Pancreas (tissue), 10 donors: ENCODE measurements at regions not wholly inside any gene's neighbourhood (a gene's known extent, or its start where the extent isn't known, plus 50 kb on each side); places are given as distances from the start of the nearest gene placed in this dataset.

Experiments used
- ATAC-seq, 4 donors: fragments of 200-7000 bp; cut with Tn5 transposase; one replicate each; pipeline versions ENCODE4 v1.8.0 to v1.9.1; 2020; ENCODE audit warnings: mild to moderate bottlenecking in 4 of 4, moderate library complexity in 4 of 4
- DNase-seq, 6 donors: peaks; one replicate each; pipeline ENCODE4 v3.0.0-alpha.2; 2020
- FAIRE-seq: peaks from 2 replicates; lab custom pipeline; 2012; peaks lifted over from hg19 to GRCh38; lab: Jason Lieb, UNC
- H3K27ac ChIP-seq, 4 donors: fragments of 200-600 bp; sonication (generic); 1 replicate in 3 of 4; 2 replicates in 1 of 4; pipeline versions ENCODE4 v1.5.0 to v1.8.0; 2020
- H3K27me3 ChIP-seq, 4 donors: fragments of 200-600 bp; one replicate each; pipeline ENCODE4 v1.8.0; 2021
- H3K36me3 ChIP-seq, 3 donors: fragments of 200-600 bp; sonication (generic) in 1 of 3; one replicate each; pipeline versions ENCODE4 v1.5.0 to v1.8.0; 2020 to 2021
- H3K4me1 ChIP-seq, 3 donors: fragments of 200-600 bp; one replicate each; pipeline ENCODE4 v1.8.0; 2021
- H3K4me3 ChIP-seq, 4 donors: fragments of 200-600 bp; sonication (generic) in 2 of 4; one replicate each; pipeline versions ENCODE4 v1.5.0 to v1.8.0; 2020 to 2021
- H3K9me3 ChIP-seq, 4 donors: fragments of 200-600 bp; one replicate each; pipeline ENCODE4 v1.8.0; 2021
- CTCF ChIP-seq, 4 donors: fragments of 200-600 bp; sonication (generic) in 3 of 4; IDR thresholded peaks; one replicate each; pipeline versions ENCODE4 v1.5.0 to v1.8.0; 2021; ENCODE audit warnings: antibody characterized with exemption in 4 of 4
- WGBS, 2 donors: extraction: QIAGEN DNeasy Blood & Tissue Kit; methylation state at CpG; one replicate each; pipeline ENCODE4 v1.1.7; 2013; 5-methylcytosine and 5-hydroxymethylcytosine counted together
- intact Hi-C, 3 donors: fragments of 100-400 bp; cut with DNase I; formaldehyde crosslinking; loops; one replicate each; pipeline versions ENCODE4 v1.11.1 to v1.14.2; 2022
- donor health status: healthy with polysubstance abuse.
- donor health status: DM: no; HTN: no; CAD: no; lungs with moderate emphysema.
- donor health status: DM: no; HTN: no; CAD: no.
- donor health status: control.
- donor health status: control.
- donor health status: Bipolar disorder and iron deficiency.
- donor health status: DM: yes; HTN: yes; CAD: no.
- donor health status: DM: no; HTN: no; CAD: no.
- donor health status: DM: no; HTN: no; CAD: no.
- donor health status: DM: yes; HTN: yes; CAD: no.

DNA sequence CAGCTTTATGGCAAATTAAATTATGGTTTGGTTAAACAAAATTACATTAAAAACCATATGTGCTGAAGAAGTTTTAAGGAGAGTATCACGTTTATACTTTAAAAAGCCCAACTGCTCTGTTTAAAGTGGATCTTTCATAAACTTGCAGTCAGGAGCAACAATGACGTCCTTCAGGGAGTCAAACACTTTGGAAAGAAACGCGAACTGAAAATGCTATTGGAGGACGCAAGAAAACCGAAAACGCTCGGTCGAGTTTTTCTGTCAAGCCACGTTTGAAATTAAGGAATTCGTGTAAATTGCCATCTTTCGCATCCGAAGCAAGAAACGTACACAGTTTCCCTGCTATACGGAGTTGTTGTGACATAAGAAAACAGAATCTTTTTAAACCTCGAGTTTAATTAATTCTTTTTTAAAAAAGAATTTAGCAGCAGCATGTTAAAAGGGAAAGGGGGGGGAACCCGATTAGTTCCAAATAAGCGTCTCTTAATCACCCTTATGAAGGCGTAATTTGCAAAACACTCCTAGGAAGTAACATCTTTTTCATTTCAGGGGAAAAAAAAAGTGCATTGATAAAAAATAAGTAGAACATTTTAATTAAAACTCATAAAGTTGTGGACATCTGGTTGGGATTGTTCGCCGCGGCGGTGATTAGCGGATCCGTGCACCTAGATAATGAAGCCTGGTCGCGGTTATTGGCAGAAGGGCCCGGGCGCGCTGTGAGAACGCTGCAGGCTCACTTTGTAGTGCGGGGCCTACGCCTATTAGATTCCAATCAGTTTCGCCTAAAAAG, 295.4 kb downstream of the TFAP2C start:
- DNase-seq (no peak), FAIRE-seq (no peak), ATAC-seq (peak in 2 of 4 donors; percentile 6 to 11)
- peaks cover 0 to 41% (median 11%) of the 10 kb centered on the region in 4 donors for H3K27me3 ChIP-seq
- peaks cover 0 to 12% (median 3%) of the 10 kb centered on the region in 3 donors for H3K4me1 ChIP-seq
- no peak overlapping the region for H3K27ac ChIP-seq
- H3K4me3 ChIP-seq, result no peak overlapping the region
- intact Hi-C loops, result no loop called here
- TF ChIP-seq CTCF (IDR thresholded peaks at IDR 0.05), result no peak
- no peaks in the 10 kb centered on the region for H3K9me3 ChIP-seq
- 21 to 22% methylated on average over 34 of the region's 34 CpGs for WGBS, 2 donors
- no peaks in the 10 kb centered on the region for H3K36me3 ChIP-seq

- FAIRE-seq, result no peak
- intact Hi-C loops, result no loop called here
- no peak for TF ChIP-seq CTCF (IDR thresholded peaks at IDR 0.05)
- Histone ChIP-seq H3K27ac (no peak overlapping the region), H3K9me3 (no peaks in the 10 kb centered on the region), H3K4me3 (peak overlapping the region in 2 of 4 donors; percentile 23 to 43), H3K27me3 (peaks cover 0 to 41% (median 11%) of the 10 kb centered on the region in 4 donors), H3K4me1 (peaks cover 0 to 12% (median 3%) of the 10 kb centered on the region in 3 donors), H3K36me3 (no peaks in the 10 kb centered on the region)
- peak; percentile 57 to 78 (median 74) for ATAC-seq
- WGBS, 2 donors, result 2 to 4% methylated on average over 58 to 73 of the region's 73 CpGs
- peak in 3 of 6 donors; percentile 31 to 71 (median 60) for DNase-seq
These were observed 296.1 kb downstream of the TFAP2C start for GRCh38 chr20:56925082-56925830.

GRCh38 chr20:56925831-56926170, 296.7 kb downstream of the TFAP2C start:
- intact Hi-C loops, result no loop called here
- 1 to 4% methylated on average over 17 of the region's 17 CpGs for WGBS, 2 donors
- H3K27me3 ChIP-seq, result peaks cover 0 to 41% (median 11%) of the 10 kb centered on the region in 4 donors
- FAIRE-seq, result no peak
- DNase-seq, result peak in 2 of 6 donors; percentile 47 to 65
- no peak for TF ChIP-seq CTCF (IDR thresholded peaks at IDR 0.05)
- no peak overlapping the region for H3K27ac ChIP-seq
- H3K4me3 ChIP-seq, result peak overlapping the region in 2 of 4 donors; percentile 23 to 43
- H3K4me1 ChIP-seq, result peaks cover 0 to 12% (median 3%) of the 10 kb centered on the region in 3 donors
- H3K9me3 ChIP-seq, result no peaks in the 10 kb centered on the region
- peak; percentile 76 to 87 (median 82) for ATAC-seq
- H3K36me3 ChIP-seq, result no peaks in the 10 kb centered on the region

DNA sequence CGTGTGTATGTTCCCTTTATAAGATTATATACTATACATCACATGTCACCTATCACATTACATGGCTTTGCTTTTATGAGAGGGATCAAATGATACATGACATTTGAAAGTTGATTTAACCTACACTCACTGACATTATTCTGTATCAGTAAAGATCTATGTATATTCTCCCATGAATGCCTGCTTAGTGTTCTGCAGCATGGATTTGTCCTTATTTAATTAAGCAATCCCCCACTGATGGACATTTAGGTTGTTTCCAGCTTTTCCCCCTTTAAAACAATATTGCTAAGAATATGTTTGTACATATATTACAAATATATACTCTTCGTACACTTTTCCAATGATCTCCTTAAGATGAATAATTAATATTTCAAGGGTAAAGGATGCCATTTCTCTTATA, 297.4 kb downstream of the TFAP2C start:
- Histone ChIP-seq H3K27me3 (peaks cover 0 to 41% (median 11%) of the 10 kb centered on the region in 4 donors), H3K4me3 (no peak overlapping the region), H3K27ac (no peak overlapping the region), H3K36me3 (no peaks in the 10 kb centered on the region), H3K9me3 (no peaks in the 10 kb centered on the region), H3K4me1 (peaks cover 0 to 12% (median 3%) of the 10 kb centered on the region in 3 donors)
- intact Hi-C loops, result no loop called here
- TF ChIP-seq CTCF (IDR thresholded peaks at IDR 0.05), result no peak
- no peak for DNase-seq
- 48 to 60% methylated on average over 2 of the region's 2 CpGs for WGBS, 2 donors
- no peak for ATAC-seq
- no peak for FAIRE-seq
